H4 (cell line): ENCODE measurements at regions not wholly inside any gene's neighbourhood (a gene's known extent, or its start where the extent isn't known, plus 50 kb on each side); places are given as distances from the start of the nearest gene placed in this dataset.

ENCODE experiments used
- DNase-seq: peaks from one replicate; pipeline ENCODE4 v3.0.0-alpha.2; 2015; ENCODE audit warnings: low spot score

- no peak for DNase-seq
Observed at GRCh38 chr2:189369566-189369965, 71.7 kb upstream of the WDR75 start.

GRCh38 chr2:189370719-189371118, 70.6 kb upstream of the WDR75 start:
- DNase-seq: no peak

GRCh38 chr2:189372688-189373257, 68.5 kb upstream of the WDR75 start:
- DNase-seq: no peak

- DNase-seq: no peak
Observed at GRCh38 chr2:189374481-189374880, 66.8 kb upstream of the WDR75 start.

- DNase-seq: no peak
Observed at GRCh38 chr2:189375842-189376241, 65.4 kb upstream of the WDR75 start.

- no peak for DNase-seq
Observed at GRCh38 chr2:189379287-189379630, 62.0 kb upstream of the WDR75 start.

- DNase-seq: no peak
Observed at GRCh38 chr2:189379731-189380261, 61.5 kb upstream of the WDR75 start.

GRCh38 chr2:189382668-189383067, 58.6 kb upstream of the WDR75 start:
- DNase-seq: no peak

GRCh38 chr2:189386741-189387140, 54.5 kb upstream of the WDR75 start:
- no peak for DNase-seq

- no peak for DNase-seq
Observed at GRCh38 chr2:189391201-189391600, 50.1 kb upstream of the WDR75 start.
